Coronary artery (tissue), 2 donors: ENCODE measurements at regions not wholly inside any gene's neighbourhood (a gene's known extent, or its start where the extent isn't known, plus 50 kb on each side); places are given as distances from the start of the nearest gene placed in this dataset.

Source experiments
- DNase-seq: peaks from one replicate; pipeline ENCODE4 v3.0.0-alpha.2; 2017; ENCODE audit warnings: low spot score
- H3K27ac ChIP-seq, 2 donors: fragments of 200-600 bp; sonication (generic); one replicate each; pipeline ENCODE4 v1.5.1; 2016 to 2019
- H3K4me3 ChIP-seq: fragments of 200-600 bp; sonication (generic); 2 replicates; pipeline ENCODE4 v1.5.1; 2016; ENCODE audit warnings: mild to moderate bottlenecking, moderate library complexity
- TF ChIP-seq, protein P1 (sequence below): fragments of 200-600 bp; sonication (generic); IDR thresholded peaks from one replicate; pipeline ENCODE4 v1.5.1; 2019; ENCODE audit warnings: antibody characterized with exemption

- no peak overlapping the region for H3K4me3 ChIP-seq
- TF ChIP-seq, protein P1, sequence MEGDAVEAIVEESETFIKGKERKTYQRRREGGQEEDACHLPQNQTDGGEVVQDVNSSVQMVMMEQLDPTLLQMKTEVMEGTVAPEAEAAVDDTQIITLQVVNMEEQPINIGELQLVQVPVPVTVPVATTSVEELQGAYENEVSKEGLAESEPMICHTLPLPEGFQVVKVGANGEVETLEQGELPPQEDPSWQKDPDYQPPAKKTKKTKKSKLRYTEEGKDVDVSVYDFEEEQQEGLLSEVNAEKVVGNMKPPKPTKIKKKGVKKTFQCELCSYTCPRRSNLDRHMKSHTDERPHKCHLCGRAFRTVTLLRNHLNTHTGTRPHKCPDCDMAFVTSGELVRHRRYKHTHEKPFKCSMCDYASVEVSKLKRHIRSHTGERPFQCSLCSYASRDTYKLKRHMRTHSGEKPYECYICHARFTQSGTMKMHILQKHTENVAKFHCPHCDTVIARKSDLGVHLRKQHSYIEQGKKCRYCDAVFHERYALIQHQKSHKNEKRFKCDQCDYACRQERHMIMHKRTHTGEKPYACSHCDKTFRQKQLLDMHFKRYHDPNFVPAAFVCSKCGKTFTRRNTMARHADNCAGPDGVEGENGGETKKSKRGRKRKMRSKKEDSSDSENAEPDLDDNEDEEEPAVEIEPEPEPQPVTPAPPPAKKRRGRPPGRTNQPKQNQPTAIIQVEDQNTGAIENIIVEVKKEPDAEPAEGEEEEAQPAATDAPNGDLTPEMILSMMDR = peak; percentile 62
- no peak for DNase-seq
- no peak overlapping the region for H3K27ac ChIP-seq
These were observed 62.3 kb upstream of the GREB1L start for GRCh38 chr18:21179590-21180220.

GRCh38 chr18:21180588-21180987, 61.4 kb upstream of the GREB1L start:
- Histone ChIP-seq H3K4me3 (no peak overlapping the region), H3K27ac (no peak overlapping the region)
- TF ChIP-seq, protein P1 = no peak
- DNase-seq = no peak

- Histone ChIP-seq H3K27ac (no peak overlapping the region), H3K4me3 (no peak overlapping the region)
- no peak for DNase-seq
- TF ChIP-seq, protein P1 = no peak
These were observed 60.3 kb upstream of the GREB1L start for GRCh38 chr18:21181766-21182165.

GRCh38 chr18:21183670-21184069, 58.4 kb upstream of the GREB1L start:
- no peak for DNase-seq
- no peak overlapping the region for H3K27ac ChIP-seq
- H3K4me3 ChIP-seq = no peak overlapping the region
- TF ChIP-seq, protein P1 = no peak

GRCh38 chr18:21184396-21184996, 57.5 kb upstream of the GREB1L start:
- H3K27ac ChIP-seq = no peak overlapping the region
- no peak overlapping the region for H3K4me3 ChIP-seq
- TF ChIP-seq, protein P1 = no peak
- DNase-seq = no peak

DNA sequence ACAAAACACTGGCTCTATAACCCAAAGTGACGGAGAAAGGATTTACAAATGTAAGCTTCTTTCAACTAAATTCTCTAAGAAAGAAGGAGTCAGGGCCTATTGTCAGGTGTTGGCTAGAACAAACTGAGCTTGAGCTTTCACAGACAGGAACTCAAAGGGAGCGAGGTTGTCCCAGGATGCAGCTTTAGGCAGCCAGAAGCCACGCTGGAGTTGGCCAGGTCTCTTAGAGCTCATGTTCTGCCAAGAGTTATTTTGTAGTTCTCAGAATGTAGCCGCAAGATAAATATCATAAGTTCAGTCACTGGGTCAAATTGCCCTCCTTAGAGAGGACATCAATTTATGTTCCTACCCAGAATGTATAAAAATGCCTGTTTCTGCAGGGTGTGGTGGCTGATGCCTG, 54.1 kb upstream of the GREB1L start:
- no peak for DNase-seq
- TF ChIP-seq, protein P1 = no peak
- H3K27ac ChIP-seq = no peak overlapping the region
- no peak overlapping the region for H3K4me3 ChIP-seq
